Ishikawa (cell line): ENCODE measurements at regions not wholly inside any gene's neighbourhood (a gene's known extent, or its start where the extent isn't known, plus 50 kb on each side); places are given as distances from the start of the nearest gene placed in this dataset.

Source experiments
- CEBPB ChIP-seq: IDR thresholded peaks from 2 replicates; pipeline ENCODE4 v1.6.1; 2012
- CREB1 ChIP-seq: IDR thresholded peaks from 2 replicates; pipeline ENCODE4 v1.6.1; 2012; ENCODE audit warnings: low read depth
- EP300 ChIP-seq: IDR thresholded peaks from 2 replicates; pipeline ENCODE4 v1.6.1; 2012; ENCODE audit warnings: borderline replicate concordance
- FOXM1 ChIP-seq: IDR thresholded peaks from 2 replicates; pipeline ENCODE4 v1.6.1; 2012; ENCODE audit warnings: low read depth, borderline replicate concordance
- NFIC ChIP-seq: IDR thresholded peaks from 2 replicates; pipeline ENCODE4 v1.6.1; 2012
- RAD21 ChIP-seq: IDR thresholded peaks from 2 replicates; pipeline ENCODE4 v1.6.1; 2012; ENCODE audit warnings: low read depth
- TAF1 ChIP-seq: IDR thresholded peaks from 2 replicates; pipeline ENCODE4 v1.6.1; 2012; ENCODE audit warnings: low read depth, mild to moderate bottlenecking
- TEAD4 ChIP-seq: IDR thresholded peaks from 2 replicates; pipeline ENCODE4 v1.6.1; 2012
- YY1 ChIP-seq: IDR thresholded peaks from 2 replicates; pipeline ENCODE4 v1.6.1; 2012; ENCODE audit warnings: low read depth
- ZBTB7A ChIP-seq: IDR thresholded peaks from 2 replicates; pipeline ENCODE4 v1.6.1; 2012; ENCODE audit warnings: low read depth
- TF ChIP-seq, protein P1 (sequence below): IDR thresholded peaks from 2 replicates; pipeline ENCODE4 v1.6.1; 2012; ENCODE audit warnings: low read depth, mild to moderate bottlenecking
- TF ChIP-seq, protein P2 (sequence below): IDR thresholded peaks from 2 replicates; pipeline ENCODE4 v1.6.1; 2012

DNA sequence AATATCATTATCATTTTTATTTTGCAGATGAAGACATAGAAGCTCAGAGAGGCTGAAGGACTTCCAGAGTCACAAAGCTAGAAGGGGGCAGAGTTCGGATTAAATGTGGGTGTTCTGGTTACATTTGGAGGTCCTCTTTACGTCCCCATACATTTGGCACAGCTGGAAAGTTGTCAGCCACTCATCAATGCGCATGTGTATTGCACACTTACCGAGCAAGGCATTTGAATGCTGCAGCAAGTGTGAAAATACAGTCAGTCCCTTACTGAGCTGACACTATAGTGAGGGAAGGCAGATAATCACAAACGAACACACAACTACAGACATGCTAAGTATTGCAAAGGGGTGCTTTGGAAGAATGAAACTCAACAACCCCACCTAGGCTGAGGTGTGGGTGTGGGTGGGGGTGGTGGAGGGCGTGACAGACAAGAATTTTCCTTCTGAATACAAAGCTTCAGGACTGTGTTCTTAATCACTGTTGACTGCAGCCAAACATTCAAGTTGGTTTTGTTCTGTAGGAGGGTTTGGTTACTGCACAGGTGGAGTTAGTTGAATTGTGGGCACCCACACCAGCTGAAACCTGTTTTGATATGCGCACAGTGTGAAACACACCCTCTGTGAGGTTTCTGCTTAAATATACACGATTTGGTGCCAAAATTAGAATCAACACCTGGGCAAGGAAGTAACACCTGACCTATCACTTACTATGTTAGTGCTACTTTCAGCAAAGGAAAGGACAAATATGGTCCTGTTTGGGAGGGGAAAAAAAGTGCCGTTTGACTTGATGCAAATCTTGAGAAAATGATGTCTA lies 72.4 kb downstream of the COQ2 start:
- TF ChIP-seq TAF1: no peak
- TF ChIP-seq TEAD4: no peak
- TF ChIP-seq CREB1: no peak
- TF ChIP-seq CEBPB: no peak
- TF ChIP-seq, protein P1, sequence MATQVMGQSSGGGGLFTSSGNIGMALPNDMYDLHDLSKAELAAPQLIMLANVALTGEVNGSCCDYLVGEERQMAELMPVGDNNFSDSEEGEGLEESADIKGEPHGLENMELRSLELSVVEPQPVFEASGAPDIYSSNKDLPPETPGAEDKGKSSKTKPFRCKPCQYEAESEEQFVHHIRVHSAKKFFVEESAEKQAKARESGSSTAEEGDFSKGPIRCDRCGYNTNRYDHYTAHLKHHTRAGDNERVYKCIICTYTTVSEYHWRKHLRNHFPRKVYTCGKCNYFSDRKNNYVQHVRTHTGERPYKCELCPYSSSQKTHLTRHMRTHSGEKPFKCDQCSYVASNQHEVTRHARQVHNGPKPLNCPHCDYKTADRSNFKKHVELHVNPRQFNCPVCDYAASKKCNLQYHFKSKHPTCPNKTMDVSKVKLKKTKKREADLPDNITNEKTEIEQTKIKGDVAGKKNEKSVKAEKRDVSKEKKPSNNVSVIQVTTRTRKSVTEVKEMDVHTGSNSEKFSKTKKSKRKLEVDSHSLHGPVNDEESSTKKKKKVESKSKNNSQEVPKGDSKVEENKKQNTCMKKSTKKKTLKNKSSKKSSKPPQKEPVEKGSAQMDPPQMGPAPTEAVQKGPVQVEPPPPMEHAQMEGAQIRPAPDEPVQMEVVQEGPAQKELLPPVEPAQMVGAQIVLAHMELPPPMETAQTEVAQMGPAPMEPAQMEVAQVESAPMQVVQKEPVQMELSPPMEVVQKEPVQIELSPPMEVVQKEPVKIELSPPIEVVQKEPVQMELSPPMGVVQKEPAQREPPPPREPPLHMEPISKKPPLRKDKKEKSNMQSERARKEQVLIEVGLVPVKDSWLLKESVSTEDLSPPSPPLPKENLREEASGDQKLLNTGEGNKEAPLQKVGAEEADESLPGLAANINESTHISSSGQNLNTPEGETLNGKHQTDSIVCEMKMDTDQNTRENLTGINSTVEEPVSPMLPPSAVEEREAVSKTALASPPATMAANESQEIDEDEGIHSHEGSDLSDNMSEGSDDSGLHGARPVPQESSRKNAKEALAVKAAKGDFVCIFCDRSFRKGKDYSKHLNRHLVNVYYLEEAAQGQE: no peak
- 0 out of 2 replicates have a peak, but pooled peaks have one; percentile 1 for TF ChIP-seq RAD21
- no peak for TF ChIP-seq YY1
- no peak; the same call in 1 of the 2 replicates for TF ChIP-seq EP300
- TF ChIP-seq ZBTB7A: no peak
- TF ChIP-seq, protein P2, sequence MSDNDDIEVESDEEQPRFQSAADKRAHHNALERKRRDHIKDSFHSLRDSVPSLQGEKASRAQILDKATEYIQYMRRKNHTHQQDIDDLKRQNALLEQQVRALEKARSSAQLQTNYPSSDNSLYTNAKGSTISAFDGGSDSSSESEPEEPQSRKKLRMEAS: no peak
- no peak for TF ChIP-seq NFIC
- no peak for TF ChIP-seq FOXM1
